ENCODE measurements at regions not wholly inside any gene's neighbourhood (a gene's known extent, or its start where the extent isn't known, plus 50 kb on each side); places are given as distances from the start of the nearest gene placed in this dataset.

DNA sequence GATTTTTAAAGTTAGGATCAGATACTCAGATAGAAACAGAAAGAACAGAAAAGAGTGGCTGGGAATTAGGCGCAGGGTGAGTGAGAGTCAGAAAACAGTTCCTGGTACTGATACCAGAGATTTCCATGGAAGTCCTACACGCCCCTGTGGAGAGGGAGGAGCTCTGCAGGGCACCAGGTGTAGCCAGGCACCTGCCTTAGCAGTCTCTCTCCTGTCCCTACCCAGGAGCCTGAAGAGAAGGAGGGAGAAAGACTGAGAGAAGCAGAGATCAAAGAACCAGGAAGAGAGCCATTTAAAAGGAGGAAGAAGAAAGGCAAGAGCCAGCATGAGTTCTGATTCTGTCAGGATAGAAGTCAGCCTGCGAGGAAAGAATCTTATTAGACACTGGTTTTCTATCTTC is 65.0 kb downstream of the CBLN1 start:
- no peak for ATAC-seq
- no peak for DNase-seq

DNA sequence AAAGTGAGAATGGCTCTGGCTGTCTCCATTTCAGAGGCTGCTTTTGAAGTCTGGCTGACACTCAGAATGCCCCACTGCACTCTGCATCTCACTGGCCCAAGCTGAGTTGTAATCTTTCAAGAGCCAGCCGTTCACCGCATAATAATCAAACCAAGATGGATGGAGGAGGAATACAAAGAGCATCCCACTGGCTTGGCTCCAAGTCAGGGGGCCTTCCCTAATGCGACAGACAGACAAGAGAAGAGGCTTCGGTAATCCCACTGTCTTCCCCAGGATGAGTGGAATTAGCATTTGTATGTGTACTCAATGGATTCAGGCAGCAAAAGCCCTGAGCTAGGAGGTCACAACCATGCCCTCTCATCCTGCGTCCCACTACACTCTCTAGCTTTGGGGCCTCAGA is 68.0 kb downstream of the CBLN1 start:
- ATAC-seq: no peak

DNA sequence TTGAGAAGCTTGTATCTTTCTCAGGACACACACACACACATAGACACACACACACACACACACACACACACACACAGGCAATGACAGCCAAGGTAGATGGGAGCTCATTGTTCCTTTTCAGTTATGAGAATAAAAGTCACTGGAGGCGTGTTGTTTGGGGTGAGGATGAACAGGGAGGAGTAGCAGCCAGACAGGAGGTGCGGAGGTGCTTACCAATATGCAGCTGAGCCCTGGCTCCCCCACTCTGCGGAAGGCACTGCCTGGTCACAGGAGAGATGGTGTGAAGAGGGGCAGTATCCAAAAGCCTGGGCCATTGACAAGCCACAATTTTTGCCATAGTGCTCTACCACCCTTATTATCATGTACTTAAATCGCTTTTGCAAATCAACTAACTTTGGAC is 77.4 kb downstream of the CBLN1 start:
- ATAC-seq (no peak), DNase-seq (no peak)

More for the DNA sequence above, 68.0 kb downstream of the CBLN1 start:
- DNase-seq: no peak

DNA sequence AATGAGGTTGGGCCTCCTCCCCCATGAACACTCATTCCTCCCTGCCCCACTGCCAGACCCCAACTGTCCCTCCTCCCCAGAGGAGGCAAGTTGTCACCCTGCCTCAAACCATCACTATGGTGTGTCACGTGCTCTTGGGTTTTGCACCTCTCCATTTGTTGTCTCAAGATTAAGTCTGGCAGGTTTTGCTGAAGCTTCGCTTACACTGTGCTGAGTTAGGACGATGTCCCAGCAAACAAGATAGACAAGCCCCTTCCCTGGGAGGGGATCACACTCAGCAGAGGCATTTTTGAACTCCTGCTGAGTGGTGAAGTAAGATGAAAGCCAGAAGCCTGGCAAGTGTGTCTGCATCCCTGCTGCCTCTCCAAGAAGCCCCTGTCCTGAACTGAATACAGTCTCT is 78.3 kb downstream of the CBLN1 start:
- ATAC-seq (no peak), DNase-seq (no peak)

DNA sequence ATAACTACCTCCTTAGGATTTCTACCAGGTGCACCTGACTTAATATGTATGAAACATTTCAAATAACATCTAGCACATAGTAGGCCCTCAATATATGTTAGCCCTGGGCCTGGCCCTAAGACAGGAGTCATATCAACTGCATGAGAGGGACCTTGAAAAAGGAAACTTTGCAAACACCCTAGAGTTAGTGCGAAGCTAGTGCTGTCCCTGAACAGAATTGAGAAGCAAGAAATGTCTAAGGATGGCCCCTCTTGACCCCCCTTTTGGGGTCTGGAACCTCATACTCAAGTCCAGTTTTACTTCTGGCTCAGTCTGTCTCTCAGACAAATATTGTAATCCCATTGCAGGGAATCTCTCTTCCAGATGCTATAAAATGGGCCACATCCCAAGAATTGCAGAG is 80.5 kb downstream of the CBLN1 start:
- ATAC-seq (no peak), DNase-seq (no peak)

DNA sequence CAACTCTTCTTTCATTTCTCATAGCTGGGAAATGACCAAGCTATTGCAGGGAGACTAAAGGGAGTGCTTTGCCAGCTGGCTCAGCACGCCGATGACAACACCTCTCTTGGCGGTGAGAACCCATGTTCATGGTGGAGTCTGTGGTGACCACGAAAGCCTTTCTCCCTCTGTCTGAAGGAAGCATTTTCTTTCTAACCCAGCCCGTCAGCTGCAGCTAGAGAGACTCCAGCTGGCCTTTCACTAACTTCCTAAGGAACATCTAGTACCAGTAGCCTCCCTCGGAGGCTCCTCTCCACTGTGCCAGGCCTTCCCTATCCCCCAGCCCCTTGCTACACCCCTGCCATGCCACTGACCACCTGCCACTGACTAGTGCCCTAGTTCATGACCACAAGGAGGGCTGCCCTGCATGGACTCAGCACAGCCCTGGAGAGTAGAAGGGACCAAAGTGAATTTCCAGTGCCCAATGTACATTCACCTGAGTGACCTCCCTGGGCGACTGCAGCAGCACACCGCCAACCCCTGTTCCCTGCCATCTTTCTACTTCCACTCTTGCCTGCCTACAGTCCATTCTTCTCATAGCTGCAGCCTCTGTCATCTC is 81.3 kb downstream of the CBLN1 start:
- DNase-seq: no peak
- no peak for ATAC-seq

DNA sequence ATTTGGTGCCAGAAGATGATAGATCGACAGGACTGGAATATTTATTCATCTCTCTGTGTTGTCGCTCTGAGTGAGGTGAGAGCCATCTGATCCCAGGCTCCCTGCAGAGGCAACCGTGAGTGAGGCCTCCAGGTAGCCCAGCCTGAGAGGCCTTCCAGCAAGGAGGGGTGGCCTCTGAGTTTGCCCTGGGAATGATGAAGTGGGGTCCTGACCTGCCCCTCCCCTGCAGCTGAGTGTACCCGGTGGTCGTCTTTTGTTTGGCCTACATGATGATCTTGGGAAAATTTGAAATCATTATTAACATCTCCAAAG is 86.4 kb downstream of the CBLN1 start:
- no peak for ATAC-seq

DNA sequence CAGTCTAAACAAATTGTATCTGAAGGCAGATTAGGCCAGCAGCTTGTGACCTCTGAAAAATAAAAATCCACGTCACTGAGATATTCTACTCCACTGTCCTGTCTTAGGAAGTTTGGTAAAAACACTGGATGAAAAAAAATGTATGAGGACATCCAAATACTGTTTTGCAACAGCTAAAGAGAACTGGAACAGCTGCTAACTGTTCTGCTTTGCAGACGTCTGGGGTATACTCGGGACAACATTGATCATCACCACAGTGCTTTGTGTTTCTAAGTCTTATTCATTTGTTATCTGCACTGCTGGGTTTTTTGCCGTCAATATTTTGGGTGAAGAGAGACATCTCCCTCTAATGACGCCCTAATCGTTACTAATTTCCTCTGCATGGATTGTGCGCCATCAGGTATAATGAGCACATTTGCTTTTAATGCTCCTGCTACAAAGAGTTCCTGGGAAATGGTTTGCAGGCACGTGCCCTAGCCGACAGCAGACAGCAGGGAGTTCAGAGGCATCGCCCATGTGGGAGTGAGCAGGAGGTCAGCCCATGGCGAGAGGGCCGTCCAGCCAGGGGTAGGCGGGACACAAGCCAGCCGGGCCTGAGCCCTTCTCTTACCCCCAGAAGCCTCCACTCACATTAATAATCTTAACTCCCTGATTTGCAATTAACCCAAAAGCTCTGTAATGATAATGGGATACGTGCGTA is 87.0 kb downstream of the CBLN1 start:
- ATAC-seq: no peak
- DNase-seq: no peak

More for the DNA sequence above, 86.4 kb downstream of the CBLN1 start:
- no peak for DNase-seq

DNA sequence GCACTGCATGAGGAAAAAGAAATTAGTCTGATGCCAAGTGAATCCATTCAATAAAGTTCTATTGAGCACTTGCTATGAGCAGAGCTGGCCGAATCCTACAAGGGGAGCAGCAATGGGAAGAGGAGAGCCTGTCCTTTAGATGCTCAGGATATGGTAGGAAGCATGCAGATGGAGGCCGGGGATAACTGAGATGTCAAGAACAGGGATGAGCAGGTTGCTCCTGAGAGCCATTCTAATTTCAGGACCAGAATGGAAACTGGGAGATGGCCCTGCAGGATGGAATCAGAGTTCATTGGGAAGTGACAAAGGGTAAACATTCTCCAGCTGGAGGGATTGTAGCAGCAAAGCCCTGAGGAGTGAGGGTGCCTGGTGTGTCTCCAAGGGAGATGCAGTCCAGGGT is 88.0 kb downstream of the CBLN1 start:
- no peak for DNase-seq
- no peak for ATAC-seq

DNA sequence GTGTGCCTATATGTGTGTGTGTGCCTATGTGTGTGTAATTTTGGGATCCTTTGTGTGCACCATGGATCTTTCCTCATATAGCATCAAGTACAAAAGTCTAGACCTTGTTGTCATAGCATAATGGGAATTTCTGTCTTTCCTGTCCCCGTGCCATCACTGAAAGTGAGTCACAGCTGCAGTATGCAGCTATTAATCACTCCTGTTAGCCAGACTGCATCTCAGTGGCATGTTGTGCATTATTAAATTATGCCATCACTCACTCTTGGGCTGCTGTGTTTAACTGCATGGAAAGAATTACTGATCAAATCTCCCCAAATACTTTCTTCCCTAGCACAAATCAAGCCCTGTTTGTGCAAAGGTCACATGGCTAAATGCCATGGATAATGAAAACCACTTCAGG is 92.4 kb downstream of the CBLN1 start:
- no peak for DNase-seq
- ATAC-seq: no peak

DNA sequence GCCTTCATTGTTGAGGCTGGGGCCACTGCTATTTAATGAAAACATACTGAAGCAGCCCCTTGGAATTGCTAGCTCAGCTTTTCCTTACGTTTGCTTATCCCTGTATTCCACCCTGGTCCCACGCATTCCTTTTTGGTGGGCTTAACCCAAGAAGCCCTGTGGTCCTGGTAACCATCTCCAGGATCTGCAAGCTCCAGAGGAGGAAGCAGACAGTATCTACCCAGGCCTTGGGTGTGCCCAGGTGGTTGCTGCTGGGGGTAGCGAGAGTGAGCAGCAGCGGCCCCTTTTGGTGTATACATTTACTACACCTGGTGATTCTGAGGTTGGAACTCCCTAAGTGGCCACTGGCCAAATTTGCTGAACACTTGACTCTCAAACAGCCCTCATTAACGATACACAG is 97.7 kb downstream of the CBLN1 start:
- DNase-seq: no peak
- no peak for ATAC-seq

DNA sequence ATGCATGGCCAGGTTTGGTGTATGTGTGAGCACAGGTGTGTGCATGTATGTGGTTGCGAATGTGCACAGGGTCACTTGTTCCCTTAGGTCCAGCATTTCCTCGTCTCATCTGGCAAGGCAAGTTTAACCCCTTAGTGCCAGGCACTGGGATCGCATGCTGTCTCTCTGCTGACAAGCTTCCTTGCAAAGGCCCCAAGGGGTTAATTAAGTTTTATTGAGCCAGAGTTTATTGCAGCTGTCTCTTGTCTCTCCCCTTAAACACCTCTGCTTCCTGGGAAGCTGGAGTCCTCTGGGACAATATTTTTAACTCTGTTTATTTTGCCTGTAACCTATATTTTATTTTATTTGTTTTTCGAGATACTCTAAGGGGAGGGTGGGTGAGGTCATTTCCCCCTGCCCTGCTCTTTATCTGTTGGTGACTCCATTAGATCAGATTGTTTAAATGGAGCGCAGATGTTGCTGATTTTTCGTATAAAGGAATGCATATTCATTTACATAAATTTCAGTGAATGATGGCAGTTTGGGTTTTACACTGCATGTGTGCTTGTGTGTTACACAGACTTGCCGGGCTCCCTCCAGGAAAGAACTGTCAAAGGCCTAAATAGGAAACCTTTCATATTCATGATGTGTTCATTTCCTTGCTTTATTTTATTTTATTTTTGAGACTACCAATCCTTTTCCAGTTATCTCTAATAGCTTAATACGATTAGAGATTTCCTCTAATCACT is 99.7 kb downstream of the CBLN1 start:
- DNase-seq (no peak), ATAC-seq (no peak)

DNA sequence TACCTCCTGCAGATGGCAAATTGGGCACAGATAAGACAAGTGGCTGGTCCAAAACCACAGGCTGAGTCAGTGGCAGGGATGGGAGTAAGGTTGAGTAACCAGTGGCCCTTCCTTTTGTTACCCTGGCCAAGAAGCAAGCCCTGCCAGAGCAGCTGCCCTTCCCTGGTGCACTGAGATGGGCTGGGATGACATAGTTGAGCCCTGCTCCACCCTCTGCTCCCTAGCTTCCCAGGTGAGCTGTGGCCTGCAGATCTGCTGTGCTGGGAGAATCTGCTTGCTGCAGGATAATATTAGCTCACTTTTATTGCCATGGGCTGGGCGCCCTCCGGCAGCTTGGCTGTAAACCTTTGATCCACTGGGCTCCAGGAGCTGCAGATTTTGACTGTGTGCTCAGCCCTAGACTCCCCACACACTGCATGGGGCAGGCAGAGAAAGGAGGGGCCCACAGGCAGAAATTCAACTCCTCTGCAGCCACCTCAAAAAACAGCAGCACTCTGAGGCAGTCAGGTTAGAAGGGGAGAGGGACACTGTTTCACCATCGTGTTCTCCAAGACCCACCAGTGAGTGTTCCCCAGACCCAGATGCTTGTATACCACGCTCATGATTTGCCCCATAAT is 101.8 kb downstream of the CBLN1 start:
- ATAC-seq: no peak
- DNase-seq: no peak

DNA sequence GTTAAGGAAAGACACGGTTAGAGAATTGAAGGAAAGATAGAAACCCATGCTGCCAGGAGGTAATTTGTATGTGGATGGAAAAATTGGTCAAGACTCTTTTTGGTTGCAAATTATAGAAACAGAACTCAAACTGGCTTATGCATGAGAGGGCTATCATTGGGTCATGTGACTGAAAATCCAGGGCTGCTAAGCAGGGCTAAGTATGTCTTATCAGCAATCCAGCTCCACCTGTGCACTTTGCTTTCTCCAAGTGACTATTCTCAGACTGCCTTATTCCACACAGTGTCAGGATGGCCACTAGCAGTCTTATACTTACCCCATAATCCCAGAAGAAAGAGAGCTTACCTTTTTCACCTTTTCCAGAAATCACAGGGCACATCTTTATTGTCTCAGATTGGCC is 113.5 kb downstream of the CBLN1 start:
- DNase-seq: no peak
- no peak for ATAC-seq

DNA sequence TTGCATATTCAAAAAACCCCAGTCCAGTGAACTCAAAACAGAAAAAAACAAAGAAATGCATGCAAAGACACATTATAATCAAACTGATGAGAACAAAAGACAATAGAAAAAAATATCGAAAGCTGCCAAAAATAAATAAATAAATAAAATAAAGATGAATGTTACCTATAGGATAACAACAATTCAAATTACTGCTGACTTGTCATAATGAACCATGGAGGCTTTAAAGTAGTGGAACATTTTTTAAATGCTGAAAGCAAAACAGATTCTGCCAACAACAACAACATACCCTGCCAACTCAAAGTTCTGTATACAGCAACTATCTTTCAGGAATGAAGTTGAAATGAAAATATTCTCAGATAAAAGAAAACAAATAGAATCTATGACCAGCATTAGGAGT is 116.6 kb downstream of the CBLN1 start:
- ATAC-seq (no peak), DNase-seq (no peak)

DNA sequence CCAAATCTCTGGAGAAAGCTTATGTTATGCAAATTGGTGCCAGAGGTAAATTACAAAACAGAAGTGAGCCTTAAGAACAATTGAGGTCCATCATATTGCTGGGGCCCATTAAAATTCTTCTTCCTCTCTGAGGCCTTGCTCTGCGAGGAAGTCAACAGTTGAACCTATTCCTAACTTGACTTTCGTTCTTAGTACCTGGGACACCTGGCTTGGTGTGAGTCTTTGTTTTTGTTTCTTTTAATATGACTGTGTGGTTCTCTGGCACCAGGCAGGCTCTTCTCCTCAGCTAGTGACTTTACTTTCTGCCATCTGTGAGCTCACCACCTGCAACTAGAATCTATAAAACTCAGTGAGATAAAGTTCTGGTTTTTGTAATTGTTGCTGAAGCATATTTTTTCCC is 120.4 kb downstream of the CBLN1 start:
- ATAC-seq (no peak), DNase-seq (no peak)

DNA sequence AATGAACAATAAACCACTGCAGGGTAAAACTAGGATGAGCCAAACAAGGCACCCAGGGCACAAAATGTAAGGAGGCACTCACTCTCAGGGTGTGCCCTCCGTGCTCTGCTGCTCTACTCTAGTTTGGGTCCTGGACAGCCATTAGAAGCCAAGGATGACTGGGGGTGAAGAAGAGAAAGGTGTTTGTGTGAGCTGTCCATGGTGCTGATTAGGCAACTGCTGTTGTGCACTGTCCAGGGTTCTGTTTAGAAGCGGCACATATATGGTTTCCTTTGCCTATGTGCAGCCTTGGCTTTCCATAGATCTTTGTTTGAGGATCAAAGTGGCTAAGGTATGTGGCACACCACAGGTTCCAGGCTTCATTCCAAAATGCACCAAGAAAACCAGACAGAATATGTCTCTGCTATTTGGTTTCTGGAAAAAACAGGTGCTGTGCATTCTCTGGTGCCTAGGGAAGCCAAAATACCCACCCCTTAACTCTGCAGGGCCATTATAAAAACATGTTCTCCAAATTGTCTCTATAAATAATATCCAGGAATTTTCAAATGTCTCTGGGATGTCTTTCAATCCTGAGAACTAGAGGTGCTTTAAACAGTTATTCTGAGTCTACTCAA is 123.5 kb downstream of the CBLN1 start:
- DNase-seq (no peak), ATAC-seq (no peak)

DNA sequence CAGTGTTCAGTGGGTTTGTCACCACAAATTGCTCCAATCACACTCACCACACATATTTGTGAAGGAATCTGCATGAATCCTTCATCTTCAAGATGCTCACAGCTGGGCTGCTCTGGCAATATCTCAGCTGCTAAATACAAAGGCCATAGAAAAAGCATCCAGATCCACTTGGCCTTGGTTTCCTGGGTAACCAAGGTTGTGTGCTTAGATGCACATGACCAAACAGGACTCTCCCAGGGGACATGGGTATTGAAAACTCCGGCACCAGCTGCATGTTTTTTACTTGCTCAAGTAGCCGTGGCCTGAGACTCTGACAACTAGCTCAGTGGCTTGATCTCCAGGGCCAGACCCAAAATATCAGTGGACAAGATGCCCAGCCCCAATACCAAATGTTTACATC is 131.3 kb downstream of the CBLN1 start:
- DNase-seq (no peak), ATAC-seq (no peak)

DNA sequence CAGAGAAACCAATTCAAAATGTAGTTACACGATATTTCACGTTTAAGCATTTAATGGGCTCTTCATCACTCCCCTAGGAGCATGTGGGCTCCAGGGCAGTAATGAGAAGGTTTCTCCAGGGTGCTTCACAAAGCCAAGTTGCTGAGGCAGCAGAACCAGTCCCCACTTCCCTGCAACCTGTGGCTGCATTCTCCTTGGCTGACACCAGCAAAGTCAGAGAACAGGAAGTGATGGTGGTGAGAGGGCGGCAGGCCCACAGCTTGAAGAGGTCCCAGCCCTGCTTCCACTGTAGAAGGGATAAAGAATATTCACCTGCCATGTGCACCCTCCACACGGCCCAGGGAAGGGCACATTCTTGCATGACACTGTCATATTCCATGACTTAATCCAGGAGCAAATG is 133.2 kb downstream of the CBLN1 start:
- ATAC-seq (no peak), DNase-seq (no peak)

DNA sequence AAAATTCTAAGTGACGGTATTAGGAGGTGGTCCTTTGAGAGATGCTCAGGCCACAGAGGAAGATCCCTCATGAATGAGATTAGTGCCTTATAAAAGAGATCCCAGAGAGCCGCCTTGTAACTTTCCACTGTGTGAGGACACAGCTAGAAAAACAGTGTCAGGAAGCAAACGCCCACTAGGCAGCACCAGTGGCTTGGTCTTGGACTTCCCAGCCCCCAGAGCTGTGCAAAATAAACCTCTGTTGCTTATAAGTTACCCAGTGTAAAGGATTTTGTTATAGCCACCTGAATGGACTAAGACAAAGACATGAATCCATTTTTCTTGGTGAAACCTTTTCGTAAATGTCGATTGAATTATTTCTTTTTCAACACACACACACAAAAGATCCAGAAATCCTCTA is 141.0 kb downstream of the CBLN1 start:
- DNase-seq (no peak), ATAC-seq (no peak)

DNA sequence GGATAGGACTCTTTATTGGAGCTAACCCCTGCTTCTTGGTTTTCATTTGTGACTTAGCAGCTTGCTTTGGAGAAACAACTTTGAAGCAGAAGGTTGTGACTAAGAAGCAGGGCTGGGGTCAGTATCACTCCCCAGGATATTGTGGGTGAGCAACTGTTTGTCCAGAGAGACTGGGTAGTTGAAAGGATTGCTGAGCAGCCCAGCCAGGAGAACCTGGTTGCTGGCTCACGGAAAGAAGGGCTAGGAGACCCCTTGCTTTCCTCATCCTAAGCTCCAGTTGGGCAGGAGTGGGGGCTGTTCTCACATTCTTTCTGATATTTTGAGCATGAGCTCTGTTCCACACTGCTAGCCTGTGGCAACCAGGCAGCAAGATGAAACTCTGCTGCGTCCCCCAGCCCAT is 151.2 kb downstream of the CBLN1 start:
- ATAC-seq (no peak), DNase-seq (no peak)

DNA sequence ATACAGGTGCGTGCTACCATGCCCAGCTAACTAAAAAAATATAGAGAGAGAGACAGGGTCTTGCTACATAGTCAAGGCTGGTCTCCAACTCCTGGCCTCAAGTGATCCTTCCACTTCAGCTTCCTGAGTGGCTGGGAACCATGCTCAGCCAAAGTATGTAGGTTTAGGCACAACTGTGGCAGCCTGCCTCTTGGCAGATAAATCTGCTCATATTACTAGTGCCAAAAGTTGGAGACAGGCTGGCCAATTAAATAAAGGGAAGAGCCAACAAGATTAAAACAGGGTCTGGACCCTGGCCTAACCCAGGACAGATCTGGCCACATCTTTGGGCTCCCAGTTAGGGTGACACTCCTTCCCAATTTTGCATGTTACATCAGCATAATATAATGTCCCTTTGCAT is 151.7 kb downstream of the CBLN1 start:
- ATAC-seq (no peak), DNase-seq (no peak)

DNA sequence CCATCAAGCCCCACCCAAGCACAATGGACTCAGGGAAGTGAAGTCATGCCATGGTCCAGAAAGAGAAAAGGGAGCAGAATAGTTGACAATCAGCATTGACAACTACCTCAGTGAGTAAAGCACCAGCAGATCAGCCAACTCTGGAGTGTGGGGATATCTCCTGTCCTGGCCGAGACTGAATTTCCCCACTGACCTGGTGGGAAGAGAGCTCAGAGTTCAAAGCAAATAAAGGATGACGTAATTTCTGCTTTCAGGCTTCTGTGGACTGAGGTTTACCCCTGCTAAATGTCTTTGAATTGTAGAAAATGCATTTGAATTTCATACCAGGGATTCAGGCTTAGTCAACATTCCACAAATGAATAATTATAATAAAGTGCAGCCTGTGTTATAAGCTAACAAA is 152.9 kb downstream of the CBLN1 start:
- DNase-seq (no peak), ATAC-seq (no peak)

Measured in stimulated activated naive CD8-positive, alpha-beta T cell treated with anti-CD3 and anti-CD28 coated beads, Interleukin-15, Interleukin-2, amounts not matched to agents 100 U/mL and 50 U/mL, for 24 hours (primary cell).